HK-2 (cell line): ENCODE measurements at regions not wholly inside any gene's neighbourhood (a gene's known extent, or its start where the extent isn't known, plus 50 kb on each side); places are given as distances from the start of the nearest gene placed in this dataset.

Experiments
- DNase-seq: peaks from one replicate; pipeline ENCODE4 v3.0.0-alpha.2; 2018; ENCODE audit not compliant: unreplicated experiment

DNA sequence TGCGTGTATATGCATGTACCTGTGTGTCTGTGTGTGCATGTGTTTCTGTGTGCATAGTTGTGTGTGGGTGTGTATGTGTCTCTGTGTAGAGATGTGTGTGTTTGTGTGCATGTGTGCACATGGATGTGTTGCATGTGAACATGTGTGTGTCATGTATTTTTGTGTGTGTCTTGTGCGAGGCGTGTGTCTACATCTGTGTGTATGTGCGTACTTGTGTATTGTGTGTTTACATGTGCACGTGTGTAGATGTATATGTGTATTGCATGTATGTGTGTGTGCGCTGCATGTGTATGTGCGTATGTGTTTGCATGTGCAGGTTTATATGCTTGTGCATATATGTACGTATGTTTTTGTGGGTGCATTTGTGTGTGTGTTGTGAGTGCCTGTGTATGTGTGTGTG, 735.2 kb downstream of the GALR1 start:
- DNase-seq = no peak

DNA sequence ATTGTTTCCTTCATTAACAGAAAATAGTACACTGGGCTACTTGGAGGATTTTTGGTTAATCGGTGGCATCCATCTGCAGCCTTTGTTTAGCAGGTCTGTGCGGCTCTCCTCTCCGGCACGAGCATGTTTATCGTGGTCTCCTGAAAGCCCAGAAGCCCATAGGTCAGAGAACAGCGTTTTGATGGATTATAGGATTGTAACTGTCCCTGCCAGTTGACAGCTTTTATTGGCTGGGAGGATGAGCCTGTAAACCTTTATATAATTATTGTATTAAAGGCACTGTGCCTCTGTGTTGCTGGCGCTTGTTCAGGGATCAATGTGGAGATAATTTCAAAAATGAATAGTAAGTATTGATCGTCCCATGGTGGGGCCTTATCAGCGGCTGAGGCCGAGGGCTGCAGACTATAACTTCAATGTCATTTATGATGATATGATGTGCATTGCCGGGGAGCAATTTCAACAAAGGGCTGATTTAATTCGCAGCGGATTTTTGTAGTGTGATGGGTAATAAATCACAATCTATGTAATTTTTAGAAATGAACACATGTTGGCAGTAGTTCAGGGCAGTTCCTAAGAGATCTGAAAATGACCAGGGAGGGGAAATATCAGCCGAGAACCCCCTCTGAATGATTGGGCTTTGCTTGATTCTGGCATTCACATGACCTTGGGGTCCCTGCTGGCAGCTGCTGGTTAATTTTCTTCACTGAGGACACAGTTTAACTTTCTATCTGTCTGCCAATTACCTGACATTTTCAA, 736.1 kb downstream of the GALR1 start:
- DNase-seq = no peak

DNA sequence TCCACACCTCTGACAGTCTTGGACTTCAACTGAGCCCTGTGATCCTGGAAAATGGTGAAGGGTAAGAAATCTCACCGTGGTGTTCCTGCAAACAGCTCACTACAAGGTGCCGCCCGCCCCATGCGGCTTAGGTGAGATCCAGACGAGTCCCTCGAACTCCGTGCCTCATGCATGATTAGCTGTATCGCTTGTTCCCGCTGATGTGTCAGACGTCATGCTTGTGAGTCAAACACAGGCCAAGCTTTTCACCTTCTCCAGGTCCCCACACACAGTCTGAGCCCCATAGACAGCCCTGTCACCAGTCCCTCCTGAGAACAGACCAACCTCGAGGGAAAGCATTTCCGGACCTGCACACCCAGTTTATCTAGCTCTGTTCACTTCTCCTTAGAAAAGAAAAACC, 740.5 kb downstream of the GALR1 start:
- DNase-seq = no peak

DNA sequence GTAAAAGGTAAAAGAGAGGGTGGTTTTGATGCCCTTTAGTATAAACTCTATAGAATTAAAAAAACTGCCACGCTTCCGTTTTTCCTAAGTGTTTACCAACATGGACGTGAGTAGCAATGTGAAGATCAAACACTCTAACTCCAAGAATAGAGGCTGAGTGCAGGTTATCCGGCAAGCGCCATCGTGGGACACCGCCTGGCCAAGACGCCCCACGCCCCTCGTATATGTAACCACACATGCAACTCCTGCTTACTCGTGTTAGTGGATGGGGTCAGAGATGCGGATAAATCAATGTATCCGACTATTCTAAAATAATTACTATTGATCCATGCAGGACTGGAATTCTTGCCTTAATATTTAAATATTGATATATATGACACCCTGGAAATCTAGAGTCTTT, 741.3 kb downstream of the GALR1 start:
- no peak for DNase-seq

DNA sequence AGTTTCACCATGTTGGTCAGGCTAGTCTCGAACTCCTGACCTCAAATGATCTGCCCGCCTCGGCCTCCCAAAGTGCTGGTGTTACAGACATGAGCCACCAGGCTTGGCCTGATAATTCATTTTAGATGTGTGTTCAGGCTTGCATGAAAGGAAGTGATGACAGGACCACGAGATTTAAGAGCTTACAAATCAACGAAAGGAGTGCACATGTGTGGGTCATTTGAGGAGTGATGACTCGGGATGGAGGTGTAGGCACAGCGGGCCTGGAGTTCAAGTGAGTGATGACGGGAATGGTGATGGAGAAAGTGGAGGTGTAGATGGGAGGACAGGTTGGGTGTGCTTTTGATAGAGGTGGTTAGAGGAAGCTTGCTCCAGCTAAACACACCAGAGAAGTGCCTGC, 742.4 kb downstream of the GALR1 start:
- DNase-seq = no peak

DNA sequence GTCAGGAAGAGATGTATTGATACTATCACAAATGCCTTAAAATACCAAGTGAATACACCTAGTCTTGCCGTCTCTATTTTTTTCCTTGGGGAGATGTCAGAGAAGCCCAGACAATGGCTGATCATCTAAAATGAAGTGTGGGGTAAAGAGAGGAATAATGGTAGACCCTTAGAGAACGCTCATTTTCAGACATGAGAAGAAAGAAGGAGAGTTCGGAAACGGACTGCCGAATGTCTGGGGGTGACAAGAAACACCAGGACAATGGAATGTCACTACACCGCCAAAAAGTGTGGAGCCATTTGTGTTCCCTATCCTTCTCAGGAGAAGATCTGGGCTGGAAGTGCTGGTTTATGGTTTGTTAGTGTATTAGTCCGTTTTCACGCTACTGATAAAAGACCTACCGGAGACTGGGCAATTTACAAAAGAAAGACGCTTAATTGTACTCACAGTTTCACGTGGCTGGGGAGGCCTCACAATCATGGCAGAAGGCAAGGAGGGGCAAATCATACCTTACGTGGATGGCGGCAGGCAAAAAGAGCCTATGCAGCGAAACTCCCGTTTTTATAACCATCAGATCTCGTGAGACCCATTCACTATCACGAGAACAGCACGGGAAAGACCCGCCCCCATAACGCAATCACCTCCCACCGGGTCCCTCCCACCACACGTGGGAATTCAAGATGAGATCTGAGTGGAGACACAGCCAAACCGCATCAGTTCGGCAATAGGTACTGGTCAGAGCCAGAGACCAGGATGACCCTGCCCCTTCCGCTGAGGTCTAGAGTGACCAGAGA, 743.7 kb downstream of the GALR1 start:
- DNase-seq = no peak

DNA sequence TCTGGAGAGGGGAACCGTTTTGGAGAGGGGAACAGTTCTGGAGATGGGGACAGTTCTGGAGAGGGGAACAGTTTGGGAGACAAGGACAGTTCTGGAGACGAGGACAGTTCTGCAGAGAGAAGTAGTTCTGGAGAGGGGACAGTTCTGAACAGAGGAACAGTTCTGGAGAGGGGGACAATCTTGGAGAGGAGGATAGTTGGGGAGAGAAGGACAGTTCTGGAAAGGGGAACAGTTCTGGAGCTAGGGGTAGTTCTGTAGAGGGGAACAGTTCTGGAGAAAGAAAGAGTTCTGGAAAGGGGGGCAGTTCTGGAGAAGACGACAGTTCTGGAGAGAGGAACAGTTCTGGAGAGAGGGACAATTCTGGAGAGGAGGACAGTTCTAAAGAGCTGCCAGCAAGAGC, 745.9 kb downstream of the GALR1 start:
- DNase-seq = no peak

DNA sequence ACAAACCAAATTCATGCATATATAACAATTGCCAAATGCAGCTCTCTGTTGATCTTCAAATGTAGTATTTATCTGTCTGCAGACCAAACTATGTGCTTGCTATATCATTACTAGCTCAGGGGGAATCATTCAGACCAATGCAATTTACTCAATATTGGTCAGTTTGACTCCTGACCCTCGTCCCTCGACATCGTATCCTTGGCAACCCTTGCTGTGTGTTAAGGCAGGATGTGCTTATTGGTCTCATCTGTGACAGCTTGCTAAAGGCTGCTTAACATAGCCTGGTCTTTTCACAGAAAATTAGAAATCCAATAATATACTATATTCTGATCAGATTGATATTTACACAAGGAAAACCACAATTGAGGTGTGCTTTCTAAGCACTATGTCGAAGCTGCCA, 747.1 kb downstream of the GALR1 start:
- no peak for DNase-seq

DNA sequence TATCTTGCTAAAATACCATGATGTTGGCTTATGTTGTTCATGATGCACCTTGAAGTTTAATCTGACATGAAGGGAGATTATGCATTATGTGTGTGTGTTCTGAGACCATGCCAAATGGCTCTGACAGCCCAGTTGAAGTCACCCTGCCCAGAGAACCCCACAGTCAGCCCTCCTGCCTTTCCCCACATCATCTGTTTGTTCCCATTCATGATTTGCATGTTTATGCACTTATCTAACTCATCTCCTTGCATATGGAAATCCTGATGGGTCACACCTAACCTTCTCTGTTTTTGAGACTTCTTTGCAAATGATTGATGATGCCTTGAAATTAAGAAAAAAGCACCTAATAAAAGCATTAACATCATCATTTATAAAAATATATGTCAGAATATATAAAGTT, 752.2 kb downstream of the GALR1 start:
- DNase-seq = no peak

DNA sequence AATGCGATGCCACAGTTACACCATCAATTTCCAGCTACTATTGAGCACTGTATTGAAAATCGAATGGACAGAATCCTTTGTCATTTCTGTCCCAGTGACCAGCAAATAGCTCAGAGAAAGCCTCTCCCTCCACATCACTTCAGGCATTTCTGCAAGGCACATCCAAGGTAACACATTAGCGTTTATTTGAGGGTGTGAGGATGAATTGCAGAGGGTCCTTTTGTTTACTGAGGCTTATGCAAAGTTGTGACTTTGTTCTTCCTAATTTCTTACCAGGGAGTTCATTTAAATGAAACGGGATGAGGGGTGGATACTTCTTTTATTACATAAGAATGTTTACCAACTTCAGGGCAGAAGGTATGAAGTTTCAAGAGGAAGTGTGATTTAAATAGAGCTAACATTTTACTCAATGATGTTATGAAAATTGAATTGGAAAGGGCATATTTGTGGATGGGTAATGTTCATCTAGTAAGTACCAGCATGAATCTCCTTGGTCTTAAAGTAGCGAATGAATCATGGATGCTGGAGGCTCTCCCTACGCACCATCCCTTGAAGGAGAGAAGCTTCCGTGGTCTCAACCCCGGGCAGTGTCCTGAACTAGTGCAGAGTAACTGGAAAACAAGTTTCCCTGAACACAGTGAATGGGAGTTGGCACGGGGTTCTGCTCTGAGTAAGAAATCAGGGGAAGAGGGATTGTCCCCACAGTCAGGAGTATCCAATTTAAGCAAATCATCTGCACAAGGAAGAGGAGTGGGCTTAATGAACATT, 756.5 kb downstream of the GALR1 start:
- no peak for DNase-seq

DNA sequence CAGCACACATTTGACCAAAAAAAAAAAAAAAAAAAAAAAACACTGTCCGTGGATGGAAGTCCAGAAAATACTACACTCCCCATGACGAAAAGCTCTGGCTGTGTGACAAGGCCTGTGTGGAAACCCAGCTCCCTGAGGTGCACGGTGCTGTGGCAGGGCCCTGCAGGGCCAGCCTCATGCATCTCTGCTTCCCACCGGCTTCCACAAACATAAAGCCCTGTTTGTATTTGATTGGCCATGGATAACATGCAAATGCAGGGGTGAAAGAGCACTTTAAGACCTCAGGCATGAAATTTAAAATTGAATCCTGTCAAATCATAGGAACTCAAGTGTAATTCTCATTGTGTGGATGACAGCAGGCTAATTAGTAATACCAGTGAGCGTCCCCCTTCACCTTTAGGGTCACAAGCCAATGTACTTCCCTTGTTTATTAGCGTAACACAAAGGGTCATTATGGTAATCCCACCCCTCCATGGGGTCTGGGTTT, 757.2 kb downstream of the GALR1 start:
- DNase-seq = no peak

DNA sequence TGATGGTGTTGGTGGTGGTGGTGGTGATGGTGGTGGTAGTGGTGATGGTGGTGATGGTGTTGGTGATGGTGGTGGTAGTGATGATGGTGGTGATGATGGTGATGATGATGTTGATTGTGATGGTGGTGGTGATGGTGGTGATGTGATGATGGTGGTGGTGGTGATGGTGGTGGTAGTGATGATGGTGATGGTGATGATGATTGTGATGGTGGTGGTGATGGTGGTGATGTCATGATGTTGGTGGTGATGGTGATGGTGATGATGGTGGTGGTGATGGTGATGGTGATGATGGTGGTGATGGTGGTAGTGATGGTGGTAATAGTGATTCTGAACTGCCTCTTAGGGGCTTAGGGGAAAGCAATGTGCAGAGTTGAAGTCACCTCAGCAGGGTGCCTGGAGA, 760.7 kb downstream of the GALR1 start:
- no peak for DNase-seq

DNA sequence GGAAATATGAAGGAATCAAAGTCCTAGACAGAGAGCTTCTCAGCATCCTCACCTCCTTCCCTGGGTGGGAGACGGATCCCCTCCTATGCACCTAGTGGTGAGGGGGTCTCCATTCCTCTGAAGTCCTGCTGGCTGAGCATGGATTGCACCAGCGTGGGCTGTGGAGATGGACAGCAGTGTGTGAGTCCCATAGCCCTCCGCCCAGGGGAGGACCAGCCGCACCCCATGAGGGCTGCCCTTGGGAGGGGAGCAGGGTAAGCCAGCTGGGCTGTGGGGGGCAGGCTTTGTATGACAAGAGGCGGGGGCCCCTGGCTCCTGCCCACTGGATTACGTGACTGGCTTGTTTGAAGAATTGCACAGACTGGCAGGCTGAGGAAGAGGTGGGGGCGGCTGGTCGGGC, 768.2 kb downstream of the GALR1 start:
- no peak for DNase-seq

DNA sequence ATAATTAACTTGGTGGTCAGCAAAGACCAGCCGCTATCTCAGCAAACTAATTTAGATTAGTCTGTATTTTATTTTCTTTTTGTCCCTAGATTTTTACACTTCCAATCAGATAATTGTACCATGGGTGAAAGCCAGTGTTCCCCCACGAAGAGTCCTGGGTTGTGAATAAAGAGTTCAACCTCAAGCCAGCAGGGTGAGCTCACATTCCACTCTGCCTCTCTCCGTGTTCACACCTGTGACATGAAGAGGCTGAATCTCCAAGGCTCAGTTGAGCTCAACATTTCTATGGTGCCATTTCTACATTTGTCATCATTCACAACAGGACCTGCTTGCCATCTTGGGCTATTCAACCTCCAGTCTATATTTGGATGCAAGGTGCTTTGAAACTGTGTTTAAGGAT, 771.5 kb downstream of the GALR1 start:
- no peak for DNase-seq

DNA sequence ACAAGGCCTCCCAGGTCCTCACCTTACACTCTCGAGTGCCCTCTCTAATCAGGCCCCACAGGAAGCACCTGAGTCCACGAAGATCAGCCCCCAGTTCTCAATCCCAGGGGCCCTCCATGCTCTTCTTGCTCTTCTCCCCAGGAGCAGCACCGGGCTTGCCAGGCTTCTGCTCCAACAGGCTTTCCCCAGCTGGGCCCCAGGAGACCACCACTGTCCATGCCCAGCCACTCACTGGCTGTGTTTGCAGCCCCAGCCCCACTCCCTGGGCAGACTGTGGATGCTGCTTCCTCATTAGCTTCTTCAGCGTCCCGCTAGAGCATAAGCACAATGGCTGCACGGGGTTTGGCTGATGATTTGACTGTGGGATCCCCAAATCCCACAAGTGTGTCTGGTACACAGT, 781.9 kb downstream of the GALR1 start:
- no peak for DNase-seq

DNA sequence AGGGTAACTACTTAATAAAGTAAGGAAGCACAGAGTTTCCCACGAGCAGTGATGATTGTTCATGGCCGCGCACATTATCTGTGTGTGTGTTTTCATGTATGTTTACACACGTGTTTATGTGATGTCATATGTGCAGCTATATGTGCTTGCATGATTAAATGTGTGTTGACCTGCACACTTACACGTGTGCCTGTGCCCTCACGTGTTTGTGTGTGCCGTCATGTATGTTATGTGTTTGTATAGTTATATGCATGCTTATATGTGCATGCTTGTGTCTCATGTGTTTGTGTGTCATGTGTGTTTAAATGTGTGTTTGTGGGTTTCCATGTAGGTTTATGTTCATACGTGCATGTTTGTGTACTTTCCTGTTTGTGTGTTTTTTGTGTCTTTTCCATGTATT, 782.3 kb downstream of the GALR1 start:
- DNase-seq = no peak

DNA sequence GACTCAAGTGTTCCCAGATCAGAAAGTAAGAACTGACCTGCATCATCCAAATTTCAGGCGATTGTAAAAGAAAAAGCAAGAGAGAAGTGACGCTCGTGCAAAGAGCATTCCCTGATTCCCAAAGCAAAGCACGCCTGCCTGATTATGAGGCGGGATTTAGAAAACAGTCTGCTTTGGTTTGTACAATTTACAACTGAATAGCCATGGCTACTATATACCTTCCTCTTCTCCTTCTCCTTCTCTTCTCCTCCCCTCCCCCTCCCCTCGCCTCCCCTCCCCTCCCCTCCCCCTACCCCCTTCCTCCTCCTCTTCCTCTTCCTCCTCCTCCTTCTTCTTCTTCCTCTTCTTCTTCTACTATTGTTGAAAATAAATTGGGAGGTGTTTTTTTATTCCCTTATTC, 782.9 kb downstream of the GALR1 start:
- no peak for DNase-seq

DNA sequence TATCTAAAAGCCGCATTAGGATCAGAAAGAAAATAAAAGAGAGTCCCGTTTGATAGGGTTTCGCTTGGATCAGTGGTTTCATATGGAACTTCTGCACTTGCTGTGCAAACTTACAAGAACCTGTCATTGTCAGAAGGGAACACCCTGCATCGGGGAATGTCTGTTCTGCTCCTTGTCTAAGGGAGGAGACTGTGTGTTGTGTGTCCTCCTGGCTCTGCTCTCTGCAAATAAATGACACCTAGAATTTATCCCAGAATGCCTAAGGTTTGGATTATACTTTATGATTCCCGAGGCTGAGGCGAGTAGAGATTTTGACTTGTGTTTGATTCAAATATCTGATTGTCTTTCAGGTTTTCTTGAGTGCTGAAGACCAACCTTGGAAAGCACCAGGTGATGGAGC, 785.1 kb downstream of the GALR1 start:
- no peak for DNase-seq

DNA sequence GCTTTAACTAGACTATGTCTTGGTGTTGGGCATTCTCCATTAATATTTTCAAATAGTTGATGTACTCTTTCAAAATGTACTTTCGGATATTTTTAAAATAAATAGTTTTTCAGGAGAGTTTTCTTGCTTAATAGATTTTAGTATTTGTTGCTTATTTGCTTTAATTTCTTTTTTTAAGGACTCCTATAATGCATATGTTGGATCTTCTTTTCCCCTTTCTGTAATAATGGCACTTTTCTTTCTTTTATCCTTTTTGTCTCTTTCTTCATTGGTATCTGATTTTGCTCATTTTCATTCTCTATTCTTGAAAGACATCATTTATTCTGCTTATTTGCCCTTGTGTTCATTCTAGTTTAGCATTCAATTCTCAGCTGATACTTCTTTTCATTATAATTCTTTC, 791.6 kb downstream of the GALR1 start:
- no peak for DNase-seq

DNA sequence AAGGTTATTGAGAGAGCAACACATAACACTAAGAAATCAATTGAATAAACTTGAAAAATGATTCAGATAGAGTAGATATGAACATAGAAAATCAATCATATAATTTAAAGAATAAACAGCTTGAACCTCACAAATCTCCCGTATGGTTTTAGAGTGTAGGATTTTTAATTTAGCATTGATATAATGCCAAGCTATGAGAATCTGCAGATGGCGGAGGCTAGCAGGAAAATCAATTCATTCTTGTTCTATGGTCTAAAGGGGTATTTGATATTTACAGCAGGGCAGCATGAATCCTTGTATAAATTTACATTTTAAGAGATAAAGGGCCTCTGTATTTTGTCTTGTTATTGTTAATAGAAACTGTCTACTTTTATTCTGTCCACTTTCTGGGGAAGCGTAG, 797.0 kb downstream of the GALR1 start:
- no peak for DNase-seq

DNA sequence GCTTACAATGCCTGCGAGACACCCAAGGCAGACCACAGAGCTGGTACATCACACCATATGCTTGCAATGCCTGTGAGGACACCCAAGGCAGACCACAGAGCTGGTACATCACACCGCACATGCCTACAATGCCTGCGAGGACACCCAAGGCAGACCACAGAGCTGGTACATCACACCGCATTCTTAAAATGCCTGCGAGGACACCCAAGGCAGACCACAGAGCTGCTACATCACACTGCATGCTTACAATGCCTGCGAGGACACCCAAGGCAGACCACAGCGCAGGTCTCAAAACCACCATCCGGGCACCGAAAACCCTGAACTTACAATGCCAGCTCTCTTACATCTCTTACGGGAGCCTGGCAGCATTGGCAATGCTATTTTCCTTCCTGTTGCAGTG, 799.6 kb downstream of the GALR1 start:
- no peak for DNase-seq

DNA sequence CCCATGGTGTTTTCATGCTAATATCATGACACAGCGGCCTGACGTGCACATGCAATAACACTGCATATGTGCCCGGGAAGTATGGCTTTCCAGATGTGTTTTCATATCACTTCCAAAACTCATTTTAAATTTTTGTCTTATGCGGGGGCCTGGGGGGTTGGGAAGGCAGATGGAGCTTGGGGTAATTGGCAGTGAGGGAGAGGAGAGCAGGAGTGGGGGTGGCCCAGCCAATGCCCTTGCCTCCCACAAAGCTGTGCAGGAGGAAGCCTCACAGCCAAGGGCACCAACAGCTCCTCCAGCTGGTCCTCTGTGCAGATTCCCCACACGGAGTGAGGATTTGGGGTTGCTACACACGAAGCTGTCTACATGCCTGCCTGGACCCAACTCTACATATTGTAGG, 805.2 kb downstream of the GALR1 start:
- DNase-seq = no peak

DNA sequence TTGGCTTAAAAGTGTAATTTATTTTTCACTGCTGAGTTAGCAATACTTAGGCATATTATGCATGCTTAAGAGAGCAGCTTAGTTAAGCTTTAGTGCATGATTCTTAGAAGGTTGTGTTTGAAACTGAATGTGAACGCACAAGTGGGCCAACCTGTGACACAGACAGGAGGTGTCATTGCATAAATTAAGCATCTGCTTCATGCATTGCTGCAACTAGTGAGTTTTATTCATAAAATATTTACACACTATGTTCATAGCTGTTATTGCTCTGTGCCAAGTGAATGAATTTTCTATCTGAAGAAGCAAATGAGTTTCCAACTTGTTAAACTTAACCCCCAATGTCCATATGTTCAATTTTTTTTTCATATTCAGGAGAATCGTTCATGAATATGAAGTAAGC, 806.4 kb downstream of the GALR1 start:
- no peak for DNase-seq
